Ecto neural progenitor cell (in vitro differentiated cells): ENCODE measurements at regions not wholly inside any gene's neighbourhood (a gene's known extent, or its start where the extent isn't known, plus 50 kb on each side); places are given as distances from the start of the nearest gene placed in this dataset.

Experiments used
- DNase-seq: peaks from one replicate; pipeline ENCODE4 v3.0.0-alpha.2; 2018; ENCODE audit warnings: low spot score

DNA sequence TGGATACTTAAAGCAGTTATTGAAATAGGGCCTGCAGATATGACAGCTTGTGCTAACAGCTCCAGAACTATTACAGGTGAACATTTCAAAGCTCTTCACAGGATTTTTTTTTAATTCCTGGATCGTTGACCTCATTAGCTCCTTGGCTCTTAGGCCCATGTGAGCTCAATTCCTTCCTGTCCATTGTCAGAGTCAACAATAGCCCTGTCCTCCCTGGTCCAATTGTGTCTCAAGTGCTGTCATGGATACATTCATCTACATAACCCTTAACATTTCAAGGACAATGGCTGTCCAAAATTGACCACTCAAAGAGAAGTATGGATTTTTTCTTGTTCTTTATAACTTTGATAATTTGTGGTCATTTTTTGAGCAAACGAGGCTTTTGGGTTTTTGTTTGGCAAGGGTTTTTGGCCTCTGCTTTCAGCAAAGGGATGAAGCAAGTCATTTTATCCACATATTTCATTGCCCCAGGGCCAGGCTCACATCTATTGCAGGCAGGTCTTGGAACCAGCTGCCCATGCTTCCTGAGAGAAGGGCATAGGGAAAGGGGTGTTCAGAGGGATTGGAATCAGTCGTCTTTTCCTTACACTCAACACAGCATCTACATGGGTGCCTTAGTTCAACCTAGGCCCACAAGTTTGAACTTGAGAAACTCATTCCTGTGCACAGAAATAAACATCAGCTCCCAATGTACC lies 282.1 kb downstream of the TPBG start:
- no peak for DNase-seq

DNA sequence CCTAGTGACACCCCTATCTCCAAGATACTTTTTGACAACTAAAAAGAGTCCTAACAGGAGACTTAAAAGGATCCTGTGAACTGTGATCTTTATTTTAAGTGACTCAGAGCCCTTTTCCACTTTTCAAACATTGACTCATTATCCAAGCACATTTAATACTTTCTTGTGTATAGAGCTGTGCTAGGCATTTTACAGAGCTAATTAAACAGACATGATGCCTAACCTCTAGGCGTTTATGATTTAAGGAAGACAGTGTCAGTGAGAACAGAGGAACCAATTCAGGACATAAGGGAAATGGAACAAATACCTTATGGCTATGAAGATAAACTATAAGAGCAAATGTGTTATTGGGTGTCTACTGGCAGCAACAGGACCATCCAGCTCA lies 282.6 kb downstream of the TPBG start:
- no peak for DNase-seq

- DNase-seq: no peak
These were observed 288.3 kb downstream of the TPBG start for GRCh38 chr6:82651845-82652335.

DNA sequence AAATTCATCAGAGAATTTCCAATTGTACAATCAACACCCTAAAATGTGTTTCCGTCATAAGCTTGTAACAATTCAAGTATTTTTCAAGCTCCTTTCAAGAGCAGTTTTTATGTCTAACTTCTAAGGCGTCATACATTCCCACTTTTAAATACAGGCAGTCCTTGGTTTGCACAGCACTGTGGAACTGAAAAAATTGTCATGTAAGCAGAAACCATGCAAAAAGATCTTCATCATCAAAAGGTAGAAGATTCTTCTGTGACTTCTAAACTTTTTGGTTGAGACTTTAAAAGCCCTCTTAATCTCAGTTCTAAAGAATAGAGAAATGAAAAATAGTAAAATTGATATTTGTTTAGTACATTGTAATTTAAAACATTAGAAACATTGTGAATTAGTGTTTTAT lies 315.6 kb downstream of the TPBG start:
- DNase-seq: no peak

DNA sequence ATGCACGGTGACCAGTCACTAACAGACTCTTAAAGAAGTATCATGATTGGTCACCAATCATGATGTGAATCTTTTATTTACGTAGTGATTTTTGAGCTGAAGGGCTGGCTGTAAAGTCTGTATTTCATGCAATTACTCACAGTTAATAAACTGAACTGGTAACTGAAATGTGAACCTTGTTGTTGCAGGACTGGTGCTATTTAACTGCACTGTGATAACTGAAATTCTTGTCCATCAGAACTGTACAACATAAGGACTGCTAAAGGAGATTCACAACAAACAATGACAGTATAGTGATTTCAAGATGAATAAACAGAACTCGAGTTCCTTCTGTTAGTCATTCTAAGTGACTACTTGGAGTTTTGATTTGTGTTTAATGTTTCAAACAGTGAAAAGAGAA lies 316.6 kb downstream of the TPBG start:
- no peak for DNase-seq

DNA sequence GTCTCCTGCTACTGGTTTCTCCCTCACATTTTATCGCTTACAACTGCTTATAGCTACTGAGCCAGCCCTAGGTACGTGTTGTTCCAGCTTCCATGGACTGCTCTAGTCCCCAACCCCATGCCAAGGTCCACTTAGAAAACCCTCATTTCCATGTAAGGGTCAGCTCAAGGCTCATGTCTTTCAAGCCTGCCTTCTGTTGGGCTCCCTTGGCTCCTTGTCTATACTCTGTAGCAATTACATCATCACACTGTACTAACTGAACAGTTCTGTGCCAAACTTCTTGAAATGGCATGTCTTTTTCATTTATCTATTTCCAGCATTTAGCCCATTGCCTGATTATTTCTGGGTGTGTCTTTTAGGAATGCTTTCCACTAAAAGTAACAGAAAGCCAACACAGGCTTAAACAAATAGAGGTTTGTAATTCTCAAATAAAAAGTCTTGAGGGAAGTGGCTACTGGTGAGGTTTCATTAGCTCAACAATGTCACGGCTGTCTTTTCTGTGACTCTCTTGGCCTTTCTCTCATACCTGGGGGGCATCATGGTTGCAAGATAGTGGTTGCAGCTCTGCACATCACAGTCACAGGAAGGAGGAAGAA lies 317.6 kb downstream of the TPBG start:
- DNase-seq: no peak

GRCh38 chr6:82686719-82687118 lies 323.1 kb downstream of the TPBG start:
- DNase-seq: no peak

DNA sequence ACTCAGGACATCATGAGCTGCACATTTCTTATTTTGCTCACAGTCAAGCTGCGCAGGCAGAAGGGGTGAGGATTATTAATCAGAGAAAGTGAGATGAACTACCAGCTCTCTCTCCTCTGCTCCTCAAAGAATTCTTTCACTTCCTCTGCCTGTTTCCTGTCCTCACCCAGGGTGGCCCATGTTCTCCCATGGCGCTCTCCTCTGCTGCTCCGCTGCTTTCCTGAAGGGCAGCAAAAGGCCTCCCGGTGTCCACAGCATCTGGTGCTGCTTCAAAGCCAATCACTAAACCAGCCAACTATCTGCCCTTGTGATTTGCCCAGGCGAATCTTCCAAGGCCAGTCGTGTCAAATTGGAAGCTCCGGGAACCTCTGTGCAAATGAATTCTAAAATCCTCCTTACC lies 324.2 kb downstream of the TPBG start:
- DNase-seq: no peak

DNA sequence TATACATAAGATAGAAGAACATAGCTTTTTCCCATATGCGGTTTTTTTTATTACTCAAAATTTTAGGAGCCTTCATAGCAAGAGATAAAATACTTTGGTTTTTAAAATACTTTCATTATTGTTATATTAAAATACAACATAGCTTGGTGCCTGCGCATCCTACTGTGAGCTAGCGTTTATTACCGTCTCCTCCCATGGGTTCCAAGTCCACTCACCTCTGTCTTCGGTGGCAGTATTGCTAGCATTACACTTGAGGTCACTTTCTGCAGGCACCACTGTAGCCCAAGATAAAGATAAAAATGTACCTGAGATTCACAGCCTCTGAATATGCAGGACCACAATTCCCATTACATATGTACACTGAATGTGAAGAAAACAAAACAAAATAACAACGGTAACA lies 326.7 kb downstream of the TPBG start:
- no peak for DNase-seq

DNA sequence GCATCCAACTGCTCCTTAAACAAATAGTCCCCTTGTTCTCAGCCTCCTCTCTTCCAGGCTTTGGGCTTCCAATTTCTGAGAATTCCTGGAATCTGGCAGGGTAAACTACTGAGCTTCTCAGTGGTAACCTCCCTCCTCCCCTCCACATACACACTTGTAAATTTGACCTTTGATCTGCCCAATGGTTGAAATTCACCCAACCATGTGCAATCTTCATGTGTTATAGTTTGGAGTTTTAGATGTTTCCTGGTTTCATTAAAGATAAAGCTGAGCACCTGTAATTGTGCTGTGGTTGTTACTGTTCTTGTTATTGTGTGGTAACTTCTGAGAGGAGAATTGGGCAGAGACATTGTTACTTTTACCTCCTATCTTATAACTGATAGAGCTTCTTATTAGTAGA lies 328.4 kb downstream of the TPBG start:
- DNase-seq: no peak

GRCh38 chr6:82693094-82693493 lies 329.5 kb downstream of the TPBG start:
- DNase-seq: no peak

GRCh38 chr6:82701341-82701740 lies 337.7 kb downstream of the TPBG start:
- no peak for DNase-seq

DNA sequence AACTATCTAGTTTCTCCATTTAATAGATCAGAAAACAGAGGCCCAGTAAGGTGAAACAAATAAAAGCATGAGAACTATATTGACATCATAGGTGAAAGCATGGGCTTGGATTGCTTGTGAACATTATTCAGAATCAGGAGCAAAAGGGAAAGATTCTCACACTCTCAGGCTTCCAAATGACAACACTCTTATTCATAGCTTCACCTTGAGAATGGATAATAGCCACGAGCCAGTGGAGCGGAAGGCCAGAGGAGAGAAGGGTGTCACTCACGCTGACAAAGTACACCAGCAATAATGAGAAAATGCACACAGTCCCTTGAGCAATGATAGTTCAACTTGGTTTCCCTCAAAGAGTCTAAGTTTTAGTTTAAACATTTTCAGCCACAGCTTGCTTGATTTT lies 339.0 kb downstream of the TPBG start:
- no peak for DNase-seq

GRCh38 chr6:82703230-82703629 lies 339.6 kb downstream of the TPBG start:
- no peak for DNase-seq

DNA sequence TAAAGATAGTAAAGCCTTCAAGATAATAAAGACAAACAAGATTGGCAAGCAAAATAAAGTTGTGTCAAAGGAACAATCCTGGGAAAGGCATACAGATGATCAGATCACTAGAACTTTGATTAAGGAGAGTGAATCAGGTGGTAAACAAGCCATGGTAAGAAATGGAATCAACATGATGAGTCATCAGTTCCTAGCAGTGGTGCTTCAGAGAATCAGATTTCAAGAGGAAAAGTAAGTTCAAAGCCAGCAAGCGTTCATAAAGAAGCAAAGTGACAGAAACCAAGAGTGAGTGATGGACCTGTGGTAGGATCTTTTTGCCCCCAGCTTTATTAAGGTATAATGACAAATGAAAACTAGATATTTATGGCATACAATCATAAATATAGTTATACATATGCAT lies 340.4 kb downstream of the TPBG start:
- no peak for DNase-seq

- no peak for DNase-seq
These were observed 342.0 kb downstream of the TPBG start for GRCh38 chr6:82705579-82705978.

GRCh38 chr6:82711105-82711827 lies 347.6 kb downstream of the TPBG start:
- no peak for DNase-seq

- DNase-seq: no peak
These were observed 348.4 kb downstream of the TPBG start for GRCh38 chr6:82711971-82712370.

GRCh38 chr6:82712389-82712788 lies 348.8 kb downstream of the TPBG start:
- no peak for DNase-seq

DNA sequence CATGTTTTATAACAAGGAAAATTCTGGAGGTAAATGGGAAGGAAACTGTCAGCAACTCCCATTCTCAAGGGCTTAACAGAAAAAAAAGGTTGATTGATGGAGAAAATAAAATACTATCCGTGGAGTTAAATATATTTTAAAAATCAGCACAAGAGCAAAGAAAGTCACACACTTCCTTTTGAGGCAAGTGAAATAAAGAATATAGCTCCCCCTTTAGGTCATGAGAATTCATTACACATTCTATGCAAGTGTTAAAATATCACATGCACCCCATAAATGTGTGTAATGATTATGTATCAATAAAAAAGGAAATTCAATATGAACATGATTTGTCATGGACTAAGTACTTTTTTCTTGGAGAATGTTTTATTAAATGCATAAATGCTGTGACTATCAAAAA lies 349.2 kb downstream of the TPBG start:
- no peak for DNase-seq

- no peak for DNase-seq
These were observed 344.6 kb downstream of the UBE3D start for GRCh38 chr6:82720992-82721391.

- no peak for DNase-seq
These were observed 329.9 kb downstream of the UBE3D start for GRCh38 chr6:82735790-82736189.

DNA sequence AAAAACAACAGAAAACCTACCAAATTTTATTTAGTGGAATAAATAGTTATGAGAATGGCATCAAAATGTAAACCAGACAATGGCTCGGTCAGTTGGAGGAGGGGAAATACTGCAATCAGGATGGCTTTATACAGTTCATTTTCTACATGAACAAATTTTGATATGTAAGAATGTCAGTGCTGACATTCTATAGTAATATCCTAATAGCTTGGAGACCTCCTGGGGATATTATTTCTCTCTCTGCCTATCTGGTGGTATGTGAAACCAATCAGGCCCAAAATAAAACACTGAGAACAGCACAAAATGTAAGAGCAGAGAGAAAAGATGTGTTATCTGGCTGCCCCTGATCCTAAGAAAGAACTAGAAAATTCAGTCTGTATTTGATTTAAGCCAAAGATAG lies 327.7 kb downstream of the UBE3D start:
- DNase-seq: no peak
